ENCODE measurements at regions not wholly inside any gene's neighbourhood (a gene's known extent, or its start where the extent isn't known, plus 50 kb on each side); places are given as distances from the start of the nearest gene placed in this dataset.
A peak's percentile ranks its signal among the peaks of the same experiment; 100 is the strongest.
"Not testable (repeated sequence)": the region's sequence is repeated elsewhere in the genome, so short reads cannot be mapped to it uniquely, and the experiment has no call there.

DNA sequence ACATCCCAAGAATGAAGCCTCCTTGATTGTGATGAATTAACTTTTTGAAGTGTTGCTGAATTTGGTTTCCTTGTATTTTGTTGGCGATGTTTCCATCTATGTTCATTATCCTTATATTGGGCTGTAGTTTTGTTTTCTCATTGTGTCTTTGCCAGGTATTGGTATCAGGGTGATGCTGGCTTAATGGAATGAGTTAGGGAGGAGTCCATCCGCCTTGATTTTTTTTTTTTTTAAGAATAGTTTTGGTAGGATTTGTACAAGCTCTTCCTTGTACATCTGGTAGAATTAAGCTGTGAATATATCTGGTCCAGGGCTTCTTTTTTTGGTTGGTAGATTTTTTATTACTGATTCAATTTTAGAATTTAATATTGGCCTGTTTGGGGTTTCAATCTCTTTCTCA lies 166.1 kb upstream of the WDFY3 start:
- Histone ChIP-seq H3K4me2 (ENCODE audit: low read length, poor library complexity, severe bottlenecking) (no peak overlapping the region), H3K4me3 (ENCODE audit: insufficient read depth in 1 of 2, low read depth in 1 of 2, low read length in 2 of 2) (no peak overlapping the region), H3K79me1 (replicated peaks; ENCODE audit: low read length, poor library complexity, severe bottlenecking) (no peaks in the 10 kb centered on the region), H2AK5ac (ENCODE audit: low read length, severe bottlenecking) (no peak overlapping the region), H3K9ac (ENCODE audit: low read length) (no peak overlapping the region), H3K4me1 (ENCODE audit: control insufficient read depth, insufficient read depth, low read depth, low read length) (peaks cover 2% of the 10 kb centered on the region), H4K91ac (ENCODE audit: low read length) (no peak overlapping the region), H4K8ac (ENCODE audit: low read length) (no peak overlapping the region), H3K14ac (ENCODE audit: low read length in 2 of 2) (no peak overlapping the region), H3K9me3 (ENCODE audit: control insufficient read depth, low read length) (no peaks in the 10 kb centered on the region), H2BK15ac (ENCODE audit: low read depth, poor library complexity, severe bottlenecking) (no peak overlapping the region), H2BK120ac (ENCODE audit: low read depth, low read length) (no peak overlapping the region), H2BK5ac (ENCODE audit: low read depth, low read length, poor library complexity, severe bottlenecking) (no peak overlapping the region), H3K36me3 (ENCODE audit: control insufficient read depth in 1 of 2, insufficient read depth in 2 of 2, low read depth in 1 of 2, low read length in 2 of 2) (no peaks in the 10 kb centered on the region), H3K23ac (ENCODE audit: low read length in 2 of 2) (no peak overlapping the region), H3K27me3 (ENCODE audit: control insufficient read depth in 1 of 2, insufficient read depth in 1 of 2, low read length in 2 of 2) (no peaks in the 10 kb centered on the region), H3K18ac (ENCODE audit: low read depth in 1 of 2, low read length in 2 of 2) (no peak overlapping the region), H3K27ac (ENCODE audit: low read length, poor library complexity, severe bottlenecking) (no peak overlapping the region), H3K4ac (ENCODE audit: low read depth in 1 of 2, low read length in 2 of 2) (no peak overlapping the region), H2BK12ac (ENCODE audit: low read length in 2 of 2) (no peak overlapping the region), H2AFZ (ENCODE audit: low read depth, low read length) (no peak overlapping the region)
- no peak for DNase-seq
- 99% methylated on average over 2 of the region's 2 CpGs for WGBS

GRCh38 chr4:85139749-85140148 lies 173.3 kb upstream of the WDFY3 start:
- not testable (repeated sequence) for DNase-seq; H4K91ac ChIP-seq (ENCODE audit: low read length); H2BK5ac ChIP-seq (ENCODE audit: low read depth, low read length, poor library complexity, severe bottlenecking); H3K9me3 ChIP-seq (ENCODE audit: control insufficient read depth, low read length); H3K14ac ChIP-seq (ENCODE audit: low read length in 2 of 2); H4K8ac ChIP-seq (ENCODE audit: low read length); H3K4ac ChIP-seq (ENCODE audit: low read depth in 1 of 2, low read length in 2 of 2); H3K27me3 ChIP-seq (ENCODE audit: control insufficient read depth in 1 of 2, insufficient read depth in 1 of 2, low read length in 2 of 2); H2AFZ ChIP-seq (ENCODE audit: low read depth, low read length); H3K4me2 ChIP-seq (ENCODE audit: low read length, poor library complexity, severe bottlenecking); H3K27ac ChIP-seq (ENCODE audit: low read length, poor library complexity, severe bottlenecking); H2BK120ac ChIP-seq (ENCODE audit: low read depth, low read length); H3K9ac ChIP-seq (ENCODE audit: low read length); H3K36me3 ChIP-seq (ENCODE audit: control insufficient read depth in 1 of 2, insufficient read depth in 2 of 2, low read depth in 1 of 2, low read length in 2 of 2); H3K79me1 ChIP-seq (replicated peaks; ENCODE audit: low read length, poor library complexity, severe bottlenecking); H3K4me1 ChIP-seq (ENCODE audit: control insufficient read depth, insufficient read depth, low read depth, low read length); H2AK5ac ChIP-seq (ENCODE audit: low read length, severe bottlenecking); H2BK12ac ChIP-seq (ENCODE audit: low read length in 2 of 2); H3K23ac ChIP-seq (ENCODE audit: low read length in 2 of 2); H3K4me3 ChIP-seq (ENCODE audit: insufficient read depth in 1 of 2, low read depth in 1 of 2, low read length in 2 of 2); H2BK15ac ChIP-seq (ENCODE audit: low read depth, poor library complexity, severe bottlenecking); H3K18ac ChIP-seq (ENCODE audit: low read depth in 1 of 2, low read length in 2 of 2)
- no CpG with 5 or more reads among the region's 3 CpGs for WGBS

GRCh38 chr4:85142451-85142850 lies 176.0 kb upstream of the WDFY3 start:
- H3K23ac ChIP-seq (ENCODE audit: low read length in 2 of 2), result no peak overlapping the region
- H2BK12ac ChIP-seq (ENCODE audit: low read length in 2 of 2), result no peak overlapping the region
- H2BK15ac ChIP-seq (ENCODE audit: low read depth, poor library complexity, severe bottlenecking), result no peak overlapping the region
- no peak for DNase-seq
- no peak overlapping the region for H3K4ac ChIP-seq (ENCODE audit: low read depth in 1 of 2, low read length in 2 of 2)
- H2BK5ac ChIP-seq (ENCODE audit: low read depth, low read length, poor library complexity, severe bottlenecking), result no peak overlapping the region
- H3K27ac ChIP-seq (ENCODE audit: low read length, poor library complexity, severe bottlenecking), result no peak overlapping the region
- H3K4me1 ChIP-seq (ENCODE audit: control insufficient read depth, insufficient read depth, low read depth, low read length), result no peaks in the 10 kb centered on the region
- H2AFZ ChIP-seq (ENCODE audit: low read depth, low read length), result no peak overlapping the region
- WGBS, result 100% methylated on average over 2 of the region's 2 CpGs
- H3K36me3 ChIP-seq (ENCODE audit: control insufficient read depth in 1 of 2, insufficient read depth in 2 of 2, low read depth in 1 of 2, low read length in 2 of 2), result no peaks in the 10 kb centered on the region
- no peak overlapping the region for H2BK120ac ChIP-seq (ENCODE audit: low read depth, low read length)
- H3K18ac ChIP-seq (ENCODE audit: low read depth in 1 of 2, low read length in 2 of 2), result no peak overlapping the region
- H4K8ac ChIP-seq (ENCODE audit: low read length), result no peak overlapping the region
- H3K79me1 ChIP-seq (replicated peaks; ENCODE audit: low read length, poor library complexity, severe bottlenecking), result no peaks in the 10 kb centered on the region
- H3K9ac ChIP-seq (ENCODE audit: low read length), result no peak overlapping the region
- no peak overlapping the region for H3K4me2 ChIP-seq (ENCODE audit: low read length, poor library complexity, severe bottlenecking)
- no peaks in the 10 kb centered on the region for H3K9me3 ChIP-seq (ENCODE audit: control insufficient read depth, low read length)
- no peak overlapping the region for H3K14ac ChIP-seq (ENCODE audit: low read length in 2 of 2)
- no peaks in the 10 kb centered on the region for H3K27me3 ChIP-seq (ENCODE audit: control insufficient read depth in 1 of 2, insufficient read depth in 1 of 2, low read length in 2 of 2)
- H4K91ac ChIP-seq (ENCODE audit: low read length), result no peak overlapping the region
- no peak overlapping the region for H3K4me3 ChIP-seq (ENCODE audit: insufficient read depth in 1 of 2, low read depth in 1 of 2, low read length in 2 of 2)
- H2AK5ac ChIP-seq (ENCODE audit: low read length, severe bottlenecking), result no peak overlapping the region

GRCh38 chr4:85147481-85148076 lies 181.1 kb upstream of the WDFY3 start:
- Histone ChIP-seq H3K9me3 (ENCODE audit: control insufficient read depth, low read length) (no peaks in the 10 kb centered on the region), H3K27ac (ENCODE audit: low read length, poor library complexity, severe bottlenecking) (no peak overlapping the region), H3K18ac (ENCODE audit: low read depth in 1 of 2, low read length in 2 of 2) (no peak overlapping the region), H4K8ac (ENCODE audit: low read length) (no peak overlapping the region), H2BK5ac (ENCODE audit: low read depth, low read length, poor library complexity, severe bottlenecking) (no peak overlapping the region), H3K14ac (ENCODE audit: low read length in 2 of 2) (no peak overlapping the region), H3K27me3 (ENCODE audit: control insufficient read depth in 1 of 2, insufficient read depth in 1 of 2, low read length in 2 of 2) (peaks cover 0 to 1% of the 10 kb centered on the region in 2 experiments), H3K9ac (ENCODE audit: low read length) (peak overlapping the region; percentile 76), H2BK120ac (ENCODE audit: low read depth, low read length) (no peak overlapping the region), H4K91ac (ENCODE audit: low read length) (no peak overlapping the region), H3K4me3 (ENCODE audit: insufficient read depth in 1 of 2, low read depth in 1 of 2, low read length in 2 of 2) (peak overlapping the region in 1 of 2 experiments; percentile 57), H2AK5ac (ENCODE audit: low read length, severe bottlenecking) (no peak overlapping the region), H2AFZ (ENCODE audit: low read depth, low read length) (no peak overlapping the region), H2BK12ac (ENCODE audit: low read length in 2 of 2) (no peak overlapping the region), H3K36me3 (ENCODE audit: control insufficient read depth in 1 of 2, insufficient read depth in 2 of 2, low read depth in 1 of 2, low read length in 2 of 2) (no peaks in the 10 kb centered on the region), H3K79me1 (replicated peaks; ENCODE audit: low read length, poor library complexity, severe bottlenecking) (no peaks in the 10 kb centered on the region), H2BK15ac (ENCODE audit: low read depth, poor library complexity, severe bottlenecking) (no peak overlapping the region), H3K4me1 (ENCODE audit: control insufficient read depth, insufficient read depth, low read depth, low read length) (no peaks in the 10 kb centered on the region), H3K4ac (ENCODE audit: low read depth in 1 of 2, low read length in 2 of 2) (no peak overlapping the region), H3K23ac (ENCODE audit: low read length in 2 of 2) (no peak overlapping the region), H3K4me2 (ENCODE audit: low read length, poor library complexity, severe bottlenecking) (no peak overlapping the region)
- WGBS, result 10% methylated on average over 3 of the region's 9 CpGs
- peak; percentile 77 for DNase-seq

Measured in mesenchymal stem cell (in vitro differentiated cells and primary cell).